ENCODE measurements at regions not wholly inside any gene's neighbourhood (a gene's known extent, or its start where the extent isn't known, plus 50 kb on each side); places are given as distances from the start of the nearest gene placed in this dataset.

- TF ChIP-seq, protein P1, sequence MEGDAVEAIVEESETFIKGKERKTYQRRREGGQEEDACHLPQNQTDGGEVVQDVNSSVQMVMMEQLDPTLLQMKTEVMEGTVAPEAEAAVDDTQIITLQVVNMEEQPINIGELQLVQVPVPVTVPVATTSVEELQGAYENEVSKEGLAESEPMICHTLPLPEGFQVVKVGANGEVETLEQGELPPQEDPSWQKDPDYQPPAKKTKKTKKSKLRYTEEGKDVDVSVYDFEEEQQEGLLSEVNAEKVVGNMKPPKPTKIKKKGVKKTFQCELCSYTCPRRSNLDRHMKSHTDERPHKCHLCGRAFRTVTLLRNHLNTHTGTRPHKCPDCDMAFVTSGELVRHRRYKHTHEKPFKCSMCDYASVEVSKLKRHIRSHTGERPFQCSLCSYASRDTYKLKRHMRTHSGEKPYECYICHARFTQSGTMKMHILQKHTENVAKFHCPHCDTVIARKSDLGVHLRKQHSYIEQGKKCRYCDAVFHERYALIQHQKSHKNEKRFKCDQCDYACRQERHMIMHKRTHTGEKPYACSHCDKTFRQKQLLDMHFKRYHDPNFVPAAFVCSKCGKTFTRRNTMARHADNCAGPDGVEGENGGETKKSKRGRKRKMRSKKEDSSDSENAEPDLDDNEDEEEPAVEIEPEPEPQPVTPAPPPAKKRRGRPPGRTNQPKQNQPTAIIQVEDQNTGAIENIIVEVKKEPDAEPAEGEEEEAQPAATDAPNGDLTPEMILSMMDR (IDR thresholded peaks at IDR 0.05) = no peak
- no peak for TF ChIP-seq POLR2A (IDR thresholded peaks at IDR 0.05)
Measured at GRCh38 chr12:88298761-88299242, 156.7 kb downstream of the TMTC3 start.
